Suppressor macrophage treated with lipopolysaccharide for 1 hour (primary cell): ENCODE measurements at regions not wholly inside any gene's neighbourhood (a gene's known extent, or its start where the extent isn't known, plus 50 kb on each side); places are given as distances from the start of the nearest gene placed in this dataset.

Experiments
- DNase-seq, 3 donors: peaks; one replicate each; pipeline ENCODE4 v3.0.0-alpha.2; 2020 to 2022

GRCh38 chr2:38448692-38449410, 71.8 kb upstream of the ATL2 start:
- DNase-seq, result no peak

GRCh38 chr2:38446906-38447561, 70.0 kb upstream of the ATL2 start:
- DNase-seq, result no peak

- no peak for DNase-seq
Observed at GRCh38 chr2:38446418-38446817, 69.3 kb upstream of the ATL2 start.

- DNase-seq, result no peak
Observed at GRCh38 chr2:38444247-38444646, 67.2 kb upstream of the ATL2 start.

- DNase-seq, result no peak
Observed at GRCh38 chr2:38442643-38443541, 65.8 kb upstream of the ATL2 start.

GRCh38 chr2:38441346-38441745, 64.3 kb upstream of the ATL2 start:
- DNase-seq, result no peak

GRCh38 chr2:38440655-38441054, 63.6 kb upstream of the ATL2 start:
- DNase-seq, result no peak

- no peak for DNase-seq
Observed at GRCh38 chr2:38439863-38440262, 62.8 kb upstream of the ATL2 start.

GRCh38 chr2:38438883-38439612, 62.0 kb upstream of the ATL2 start:
- DNase-seq, result peak; percentile 30 to 49 (median 32)

GRCh38 chr2:38438133-38438882, 61.2 kb upstream of the ATL2 start:
- DNase-seq, result no peak

- no peak for DNase-seq
Observed at GRCh38 chr2:38436227-38436664, 59.2 kb upstream of the ATL2 start.

GRCh38 chr2:38435775-38436174, 58.7 kb upstream of the ATL2 start:
- no peak for DNase-seq

GRCh38 chr2:38434595-38434994, 57.5 kb upstream of the ATL2 start:
- no peak for DNase-seq

GRCh38 chr2:38433607-38433975, 56.5 kb upstream of the ATL2 start:
- no peak for DNase-seq

- DNase-seq, result peak; percentile 26 to 31 (median 28)
Observed at GRCh38 chr2:38432820-38433606, 55.9 kb upstream of the ATL2 start.

GRCh38 chr2:38430597-38431207, 53.6 kb upstream of the ATL2 start:
- no peak for DNase-seq

GRCh38 chr2:38430196-38430595, 53.1 kb upstream of the ATL2 start:
- DNase-seq, result no peak

- no peak for DNase-seq
Observed at GRCh38 chr2:38427936-38428335, 50.9 kb upstream of the ATL2 start.

- DNase-seq, result no peak
Observed at GRCh38 chr2:38427054-38427453, 50.0 kb upstream of the ATL2 start.
